ENCODE measurements at regions not wholly inside any gene's neighbourhood (a gene's known extent, or its start where the extent isn't known, plus 50 kb on each side); places are given as distances from the start of the nearest gene placed in this dataset.

DNA sequence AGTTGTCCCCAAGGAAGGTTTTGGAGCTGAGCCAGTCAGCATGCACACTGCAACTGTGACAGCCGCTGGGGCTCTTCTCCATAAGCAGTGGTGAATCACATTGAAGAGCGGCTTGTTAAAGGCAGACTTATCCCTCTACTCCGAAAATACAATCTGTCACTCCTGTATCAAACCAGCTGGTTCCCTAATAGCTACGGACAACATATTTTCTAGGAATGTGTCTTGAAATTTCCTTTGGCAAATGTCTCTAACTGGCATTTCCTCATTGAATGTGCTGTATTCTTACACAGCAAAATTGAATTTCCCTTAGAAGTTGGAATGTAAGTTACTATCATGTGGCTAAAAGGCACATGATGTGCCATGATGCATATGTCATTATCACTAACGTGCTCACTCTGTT lies 104.0 kb upstream of the GPR12 start:
- TF ChIP-seq CTCF (conservative IDR thresholded peaks at IDR 0.05; ENCODE audit: low read depth, low read length) (no peak), EZH2 (IDR thresholded peaks at IDR 0.05; ENCODE audit: borderline replicate concordance, low read depth, low read length, poor library complexity, severe bottlenecking) (no peak)
- CTCF ChIA-PET: interaction anchor here (1.0 kb wide), 1 partner anchor 8 kb away, joined by 3 read pairs; no protein-coding TSS in a partner anchor
- peaks cover 7% of the 10 kb centered on the region for H3K27me3 ChIP-seq (replicated peaks; ENCODE audit: insufficient read depth, low read depth, low read length, poor library complexity)

GRCh38 chr13:26861941-26862340 lies 101.4 kb upstream of the GPR12 start:
- Histone ChIP-seq H3K4me3 (ENCODE audit: low read depth, low read length, poor library complexity, severe bottlenecking) (no peak overlapping the region), H3K36me3 (ENCODE audit: insufficient read depth, low read length, poor library complexity, severe bottlenecking) (no peaks in the 10 kb centered on the region), H3K27me3 (replicated peaks; ENCODE audit: insufficient read depth, low read depth, low read length, poor library complexity) (peaks cover 9% of the 10 kb centered on the region), H3K27ac (ENCODE audit: low read depth, low read length, poor library complexity, severe bottlenecking) (no peak overlapping the region), H3K4me1 (ENCODE audit: insufficient read depth, low read length, poor library complexity, severe bottlenecking) (no peaks in the 10 kb centered on the region), H3K9me3 (ENCODE audit: low read depth, low read length, poor library complexity, severe bottlenecking) (no peaks in the 10 kb centered on the region)
- BruUV-seq (replicated peaks): no TSS peak
- DNase-seq (ENCODE audit: low spot score): no peak
- CTCF ChIA-PET: no interaction called here
- intact Hi-C loops (cut with micrococcal nuclease; ENCODE audit: unreplicated experiment): no loop called here
- TF ChIP-seq EZH2 (IDR thresholded peaks at IDR 0.05; ENCODE audit: borderline replicate concordance, low read depth, low read length, poor library complexity, severe bottlenecking): no peak
- TF ChIP-seq CTCF (conservative IDR thresholded peaks at IDR 0.05; ENCODE audit: low read depth, low read length): no peak
- POLR2A ChIA-PET (ENCODE audit: low non-redundant PET): no interaction called here

More for the DNA sequence above, 104.0 kb upstream of the GPR12 start:
- Histone ChIP-seq H3K27ac (ENCODE audit: low read depth, low read length, poor library complexity, severe bottlenecking) (no peak overlapping the region), H3K36me3 (ENCODE audit: insufficient read depth, low read length, poor library complexity, severe bottlenecking) (no peaks in the 10 kb centered on the region), H3K9me3 (ENCODE audit: low read depth, low read length, poor library complexity, severe bottlenecking) (no peaks in the 10 kb centered on the region), H3K4me3 (ENCODE audit: low read depth, low read length, poor library complexity, severe bottlenecking) (no peak overlapping the region), H3K4me1 (ENCODE audit: insufficient read depth, low read length, poor library complexity, severe bottlenecking) (no peaks in the 10 kb centered on the region)
- intact Hi-C loops (cut with micrococcal nuclease; ENCODE audit: unreplicated experiment): no loop called here
- BruUV-seq (replicated peaks): no TSS peak
- POLR2A ChIA-PET (ENCODE audit: low non-redundant PET): no interaction called here
- no peak for DNase-seq (ENCODE audit: low spot score)

GRCh38 chr13:26855921-26856320 lies 95.3 kb upstream of the GPR12 start:
- Histone ChIP-seq H3K4me1 (ENCODE audit: insufficient read depth, low read length, poor library complexity, severe bottlenecking) (no peaks in the 10 kb centered on the region), H3K9me3 (ENCODE audit: low read depth, low read length, poor library complexity, severe bottlenecking) (no peaks in the 10 kb centered on the region), H3K27me3 (replicated peaks; ENCODE audit: insufficient read depth, low read depth, low read length, poor library complexity) (peaks cover 32% of the 10 kb centered on the region), H3K4me3 (ENCODE audit: low read depth, low read length, poor library complexity, severe bottlenecking) (no peak overlapping the region), H3K27ac (ENCODE audit: low read depth, low read length, poor library complexity, severe bottlenecking) (no peak overlapping the region), H3K36me3 (ENCODE audit: insufficient read depth, low read length, poor library complexity, severe bottlenecking) (no peaks in the 10 kb centered on the region)
- ChIA-PET CTCF (no interaction called here), POLR2A (ENCODE audit: low non-redundant PET) (no interaction called here)
- no peak for TF ChIP-seq EZH2 (IDR thresholded peaks at IDR 0.05; ENCODE audit: borderline replicate concordance, low read depth, low read length, poor library complexity, severe bottlenecking)
- no peak for TF ChIP-seq CTCF (conservative IDR thresholded peaks at IDR 0.05; ENCODE audit: low read depth, low read length)
- BruUV-seq (replicated peaks): no TSS peak
- no peak for DNase-seq (ENCODE audit: low spot score)
- intact Hi-C loops (cut with micrococcal nuclease; ENCODE audit: unreplicated experiment): no loop called here
